NCI-H2227 (cell line): ENCODE measurements at regions not wholly inside any gene's neighbourhood (a gene's known extent, or its start where the extent isn't known, plus 50 kb on each side); places are given as distances from the start of the nearest gene placed in this dataset.

Experiments used
- DNase-seq: peaks from one replicate; lab custom pipeline; 2025; ENCODE audit not compliant: unreplicated experiment; lab: John Stamatoyannopoulos, UW

GRCh38 chr5:74296685-74297408, 343.7 kb downstream of the ENC1 start:
- no peak for DNase-seq

DNA sequence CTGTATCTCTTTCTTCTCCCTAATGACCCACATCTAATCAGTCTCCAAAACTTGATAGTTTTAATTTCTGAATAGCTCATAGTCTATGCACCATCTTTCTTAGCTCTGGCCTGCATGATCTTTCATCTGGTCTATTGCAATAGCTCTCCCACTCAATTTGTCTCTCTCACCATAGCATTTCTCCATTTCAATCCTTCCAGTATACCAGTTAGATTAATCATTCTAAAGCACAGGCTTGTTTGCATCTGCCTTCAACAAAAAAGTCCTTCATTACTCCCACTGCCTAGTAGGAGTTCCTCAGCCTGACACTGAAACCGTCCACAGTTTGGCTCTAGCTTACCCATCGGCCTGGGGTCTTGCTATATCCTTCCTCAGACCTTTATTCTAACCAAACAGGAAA, 344.9 kb downstream of the ENC1 start:
- no peak for DNase-seq

GRCh38 chr5:74295141-74295540, 345.4 kb downstream of the ENC1 start:
- no peak for DNase-seq

DNA sequence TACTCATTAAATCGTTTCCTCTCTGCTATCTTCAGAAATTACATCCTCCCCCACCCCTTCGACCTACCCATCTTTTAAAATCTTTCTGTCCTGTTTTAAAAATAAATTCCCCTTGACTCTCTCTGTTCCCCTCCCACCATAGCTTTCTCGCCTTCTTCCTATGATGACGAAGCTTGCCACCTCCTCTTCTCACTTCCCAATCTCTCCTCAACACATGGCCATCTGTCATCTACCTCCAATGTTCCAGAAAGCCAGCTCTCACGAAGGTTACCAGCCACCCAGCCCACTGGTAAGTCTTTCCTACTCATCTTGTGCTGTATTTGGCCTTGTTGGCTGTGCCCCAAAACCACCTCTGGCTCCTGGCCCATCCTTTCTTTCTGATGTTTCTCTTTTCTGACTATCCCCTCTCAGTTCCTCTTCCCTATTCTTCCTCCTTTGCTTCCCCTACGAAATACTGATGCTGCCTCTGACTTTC, 346.3 kb downstream of the ENC1 start:
- DNase-seq = no peak

- DNase-seq = no peak
Measured at GRCh38 chr5:74293182-74293581, 347.3 kb downstream of the ENC1 start.

DNA sequence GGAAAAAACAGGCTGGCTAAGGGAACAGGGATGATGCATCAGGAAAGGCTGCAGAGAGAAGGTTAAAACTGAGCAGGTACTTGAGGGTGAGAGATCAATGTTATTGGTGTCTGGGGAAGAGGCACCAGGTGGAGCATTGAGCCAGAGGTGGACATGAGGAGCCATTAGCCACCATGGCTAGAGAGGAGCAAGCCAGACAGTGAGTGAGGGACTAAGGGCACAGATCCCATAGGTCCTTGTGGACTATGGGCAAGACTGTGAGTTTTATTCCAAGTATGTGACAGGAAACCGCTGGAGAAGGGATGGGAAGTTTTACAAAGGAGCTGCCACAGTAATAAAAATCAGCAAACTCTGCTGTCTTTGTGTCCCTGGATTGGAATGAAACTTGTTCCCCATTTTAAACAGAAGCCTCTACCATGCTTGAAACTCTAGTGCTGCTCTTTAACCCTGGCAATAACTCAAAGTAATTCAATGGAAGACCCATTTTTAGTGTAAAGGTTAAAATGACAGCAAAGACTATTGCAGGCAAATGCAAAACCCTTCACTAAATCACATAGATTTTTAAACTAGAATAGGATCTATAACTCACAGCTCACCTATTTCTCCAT, 349.8 kb downstream of the ENC1 start:
- DNase-seq = no peak

GRCh38 chr5:74289691-74290090, 350.8 kb downstream of the ENC1 start:
- DNase-seq = no peak

GRCh38 chr5:74289238-74289637, 351.3 kb downstream of the ENC1 start:
- no peak for DNase-seq

- no peak for DNase-seq
Measured at GRCh38 chr5:74288448-74289108, 351.9 kb downstream of the ENC1 start.

GRCh38 chr5:74288038-74288437, 352.5 kb downstream of the ENC1 start:
- no peak for DNase-seq

DNA sequence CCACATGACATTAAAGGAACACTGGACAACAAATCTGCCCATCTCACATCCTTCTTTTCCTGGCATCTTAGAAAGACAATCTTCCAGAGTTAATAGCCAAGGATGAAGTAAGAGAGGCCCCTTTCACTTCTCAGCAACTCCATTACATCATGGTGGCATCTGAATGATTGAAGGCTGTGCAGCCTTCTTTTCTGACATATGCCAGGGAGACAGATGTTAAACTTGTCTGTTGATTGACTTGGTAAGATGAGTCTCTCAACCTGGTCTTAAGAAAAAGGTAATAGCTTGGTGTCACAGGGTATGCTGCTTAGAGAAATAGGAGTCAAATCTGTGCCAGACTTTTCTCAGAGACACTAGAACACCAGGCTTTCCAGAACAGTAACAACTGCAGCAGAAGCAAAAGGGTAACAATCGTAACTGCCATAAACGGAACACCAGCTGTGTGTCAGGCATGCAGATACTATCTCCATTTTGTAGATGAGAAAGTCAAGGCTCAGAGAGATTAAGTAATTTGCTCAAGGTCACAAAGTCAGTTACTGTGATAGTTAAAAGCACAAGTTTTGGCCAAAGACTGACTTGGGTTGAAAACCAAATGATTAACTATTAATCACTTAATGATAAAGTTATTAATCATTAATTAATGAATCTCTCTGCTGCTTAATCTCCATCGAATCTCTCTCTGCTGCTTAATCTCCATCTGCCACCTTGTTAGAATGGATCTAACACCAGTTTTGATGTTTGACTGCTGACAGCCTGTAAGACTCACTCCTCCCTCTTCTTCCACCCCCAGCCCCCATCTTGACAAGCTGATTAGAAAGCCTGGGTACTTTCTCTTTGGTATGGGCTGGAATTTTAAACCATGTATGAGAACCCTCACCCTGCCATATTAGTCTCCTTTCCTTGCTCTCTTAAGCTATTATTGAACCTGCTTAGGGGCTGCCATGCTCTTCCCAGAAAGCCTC, 353.5 kb downstream of the ENC1 start:
- no peak for DNase-seq

GRCh38 chr5:74285675-74286280, 354.8 kb downstream of the ENC1 start:
- DNase-seq = no peak

GRCh38 chr5:74282490-74282889, 358.0 kb downstream of the ENC1 start:
- DNase-seq = no peak

- DNase-seq = no peak
Measured at GRCh38 chr5:74281166-74281565, 359.4 kb downstream of the ENC1 start.

- no peak for DNase-seq
Measured at GRCh38 chr5:74280306-74280705, 360.2 kb downstream of the ENC1 start.

DNA sequence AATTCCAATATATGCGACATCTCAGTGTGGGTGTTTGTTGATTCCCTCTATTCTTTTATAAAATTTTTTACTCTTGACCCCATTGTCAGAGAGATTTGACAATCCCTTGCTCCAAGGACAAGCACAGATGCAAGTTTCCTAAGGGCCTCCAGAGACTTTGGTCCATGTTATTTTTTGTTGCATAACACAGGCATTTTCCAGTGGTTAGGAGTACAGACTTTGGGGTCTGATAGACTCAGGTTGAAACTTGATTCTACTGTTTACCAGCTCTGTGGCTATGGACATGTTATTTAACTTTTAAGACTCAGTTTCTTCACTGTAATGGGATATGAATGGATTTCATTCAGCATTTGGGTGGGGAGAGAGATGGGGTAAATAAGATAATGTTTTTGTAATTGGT, 361.3 kb downstream of the ENC1 start:
- DNase-seq = no peak

DNA sequence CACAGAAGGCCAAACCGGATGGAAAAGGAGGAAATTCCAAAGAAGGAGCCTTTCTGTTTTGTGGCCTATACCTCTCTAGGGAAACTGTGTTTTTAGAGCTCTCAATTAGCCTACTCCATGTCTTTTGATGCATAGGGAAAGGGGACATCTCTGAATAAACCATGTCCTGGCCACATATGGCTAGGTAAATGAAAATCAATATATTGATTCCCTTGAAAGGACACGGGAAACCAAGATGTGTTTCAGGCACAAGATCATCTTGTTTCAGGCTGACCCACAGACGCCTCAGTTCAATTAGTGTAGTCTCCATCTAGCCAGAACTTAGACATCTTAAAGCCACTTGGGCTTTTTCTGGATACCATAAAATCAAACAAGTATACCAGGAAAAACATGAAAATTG, 363.1 kb downstream of the ENC1 start:
- no peak for DNase-seq

GRCh38 chr5:74275171-74275992, 365.1 kb downstream of the ENC1 start:
- DNase-seq = no peak

DNA sequence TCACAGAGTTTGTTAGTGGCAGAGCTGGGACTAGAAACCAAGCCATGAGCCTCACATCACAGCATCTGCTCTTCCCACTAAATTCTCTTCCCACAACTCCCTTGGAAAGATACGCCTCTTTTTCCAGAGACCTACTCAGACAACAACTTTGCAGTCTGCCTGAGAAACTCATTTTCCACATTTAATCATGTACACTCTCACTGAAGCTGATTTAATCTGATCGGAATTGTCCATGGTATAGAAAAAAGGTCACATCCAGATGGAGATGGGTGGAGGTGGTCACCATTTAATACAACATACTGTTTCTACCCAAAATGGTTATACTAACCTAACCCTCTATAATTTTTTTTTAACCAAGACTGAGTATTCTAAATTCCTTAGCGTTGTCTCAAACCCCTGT, 366.2 kb downstream of the ENC1 start:
- DNase-seq = no peak
